B cell (primary cell): ENCODE measurements at regions not wholly inside any gene's neighbourhood (a gene's known extent, or its start where the extent isn't known, plus 50 kb on each side); places are given as distances from the start of the nearest gene placed in this dataset.

Experiments used
- ATAC-seq: fragments of 200-7000 bp; cut with Tn5 transposase; one replicate; pipeline ENCODE4 v1.10.0; 2021; ENCODE audit warnings: low read depth, mild to moderate bottlenecking, moderate number of reproducible peaks, moderate library complexity
- CTCF ChIA-PET: fragments of 350-600 bp; sonication (Branson Sonifier 250); formaldehyde crosslinking; loops from one replicate; lab custom pipeline; 2021; ENCODE audit warnings: antibody characterized with exemption, inconsistent platforms; lab: Charles Lee
- POLR2A ChIA-PET: fragments of 350-600 bp; sonication (Branson Sonifier 250); formaldehyde crosslinking; loops from one replicate; lab custom pipeline; 2021; ENCODE audit warnings: antibody characterized with exemption; lab: Charles Lee
- DNase-seq: peaks from one replicate; pipeline ENCODE4 v3.0.0; 2013
- H2AFZ ChIP-seq: 2 replicates; pipeline ENCODE4 v1.6.1; 2012; ENCODE audit warnings: mild to moderate bottlenecking, low read depth, low read length; ENCODE audit not compliant: insufficient read depth, poor library complexity, severe bottlenecking
- H3K27ac ChIP-seq, 2 donors: 1 replicate in 1 of 2; 2 replicates in 1 of 2; pipeline ENCODE4 v1.5.1; 2012 to 2013; ENCODE audit warnings: low read length in 2 of 2, mild to moderate bottlenecking in 2 of 2, moderate library complexity in 1 of 2
- H3K27me3 ChIP-seq, 4 experiments: fragments of 200-600 bp in 1 of 4; sonication (generic) in 1 of 4; replicated peaks in 1 of 4; 1 replicate in 2 of 4; 2 replicates in 2 of 4; pipeline versions ENCODE4 v1.6.1 to v1.7.0; 2013 to 2016; ENCODE audit warnings: low read length in 3 of 4, mild to moderate bottlenecking in 2 of 4, mixed read lengths in 1 of 4, moderate library complexity in 1 of 4; ENCODE audit not compliant: insufficient read depth in 4 of 4, control insufficient read depth in 3 of 4; ENCODE audit errors: control extremely low read depth in 1 of 4
- H3K36me3 ChIP-seq, 2 experiments: replicated peaks in 1 of 2; 1 replicate in 1 of 2; 2 replicates in 1 of 2; pipeline versions ENCODE4 v1.6.1 to v1.7.1; 2013; ENCODE audit warnings: low read length in 1 of 2; ENCODE audit not compliant: insufficient read depth in 2 of 2, control insufficient read depth in 1 of 2; ENCODE audit errors: control extremely low read depth in 1 of 2, extremely low read depth in 1 of 2
- H3K4me1 ChIP-seq, 2 donors: fragments of 200-600 bp in 1 of 2; sonication (generic) in 1 of 2; 1 replicate in 1 of 2; 2 replicates in 1 of 2; pipeline versions ENCODE4 v1.5.1 to v1.6.1; 2013 to 2017; ENCODE audit warnings: low read length in 2 of 2; ENCODE audit not compliant: control insufficient read depth in 2 of 2, insufficient read depth in 2 of 2
- H3K4me2 ChIP-seq: replicated peaks from 2 replicates; pipeline ENCODE3; 2012; ENCODE audit warnings: mild to moderate bottlenecking, low read depth, low read length; ENCODE audit not compliant: poor library complexity, severe bottlenecking
- H3K4me3 ChIP-seq, 5 experiments: fragments of 200-600 bp in 1 of 5; sonication (generic) in 1 of 5; 1 replicate in 3 of 5; 2 replicates in 2 of 5; pipeline versions ENCODE4 v1.5.1 to v1.7.0; 2011 to 2016; ENCODE audit warnings: low read length in 4 of 5, mild to moderate bottlenecking in 4 of 5, low read depth in 2 of 5, control low read depth in 1 of 5, moderate library complexity in 1 of 5; ENCODE audit not compliant: insufficient read depth in 1 of 5; ENCODE audit errors: control extremely low read depth in 1 of 5, extremely low read depth in 1 of 5
- H3K79me2 ChIP-seq: fragments of 200-600 bp; sonication (generic); one replicate; pipeline ENCODE4 v1.6.0; 2016; ENCODE audit warnings: low read length; ENCODE audit not compliant: control insufficient read depth, insufficient read depth
- H3K9ac ChIP-seq: fragments of 200-600 bp; sonication (generic); 2 replicates; pipeline ENCODE4 v1.6.1; 2017; ENCODE audit warnings: mild to moderate bottlenecking, low read length, moderate library complexity
- H3K9me3 ChIP-seq, 3 donors: one replicate each; pipeline versions ENCODE4 v1.6.1 to v1.7.1; 2013; ENCODE audit warnings: low read length in 2 of 3; ENCODE audit not compliant: control insufficient read depth in 2 of 3, insufficient read depth in 1 of 3; ENCODE audit errors: control extremely low read depth in 1 of 3
- H4K20me1 ChIP-seq: 2 replicates; pipeline ENCODE4 v1.6.0; 2012; ENCODE audit warnings: mild to moderate bottlenecking, low read length; ENCODE audit not compliant: insufficient read depth, control insufficient read depth, poor library complexity, severe bottlenecking
- H3K27ac Mint-ChIP-seq: one replicate; pipeline ENCODE4 v1.8.0; 2021; ENCODE audit warnings: mixed read lengths
- H3K27me3 Mint-ChIP-seq: one replicate; pipeline ENCODE4 v1.8.0; 2021; ENCODE audit warnings: mixed read lengths
- H3K4me1 Mint-ChIP-seq: one replicate; pipeline ENCODE4 v1.8.0; 2021; ENCODE audit warnings: mixed read lengths
- H3K4me3 Mint-ChIP-seq: one replicate; pipeline ENCODE4 v1.8.0; 2021; ENCODE audit warnings: mixed read lengths
- H3K9me3 Mint-ChIP-seq: one replicate; pipeline ENCODE4 v1.8.0; 2022; ENCODE audit warnings: mixed read lengths; ENCODE audit not compliant: insufficient read depth
- EZH2 ChIP-seq: IDR thresholded peaks from 2 replicates; pipeline ENCODE4 v1.6.1; 2012; ENCODE audit warnings: borderline replicate concordance, low read depth, mild to moderate bottlenecking, moderate library complexity, low read length; ENCODE audit not compliant: insufficient read depth, poor library complexity, severe bottlenecking
- WGBS: methylation state at CpG from one replicate; pipeline ENCODE4 v1.1.5; 2013; ENCODE audit warnings: missing lambda C conversion rate; ENCODE audit not compliant: insufficient coverage; 5-methylcytosine and 5-hydroxymethylcytosine counted together
- intact Hi-C: fragments of 100-400 bp; cut with micrococcal nuclease; formaldehyde crosslinking; loops from one replicate; pipeline ENCODE4 v1.10.0; 2022
- TF ChIP-seq, protein P1 (sequence below): fragments of 200-600 bp; IDR thresholded peaks from one replicate; pipeline ENCODE4 v1.8.0; 2022; ENCODE audit warnings: antibody characterized with exemption, mild to moderate bottlenecking

DNA sequence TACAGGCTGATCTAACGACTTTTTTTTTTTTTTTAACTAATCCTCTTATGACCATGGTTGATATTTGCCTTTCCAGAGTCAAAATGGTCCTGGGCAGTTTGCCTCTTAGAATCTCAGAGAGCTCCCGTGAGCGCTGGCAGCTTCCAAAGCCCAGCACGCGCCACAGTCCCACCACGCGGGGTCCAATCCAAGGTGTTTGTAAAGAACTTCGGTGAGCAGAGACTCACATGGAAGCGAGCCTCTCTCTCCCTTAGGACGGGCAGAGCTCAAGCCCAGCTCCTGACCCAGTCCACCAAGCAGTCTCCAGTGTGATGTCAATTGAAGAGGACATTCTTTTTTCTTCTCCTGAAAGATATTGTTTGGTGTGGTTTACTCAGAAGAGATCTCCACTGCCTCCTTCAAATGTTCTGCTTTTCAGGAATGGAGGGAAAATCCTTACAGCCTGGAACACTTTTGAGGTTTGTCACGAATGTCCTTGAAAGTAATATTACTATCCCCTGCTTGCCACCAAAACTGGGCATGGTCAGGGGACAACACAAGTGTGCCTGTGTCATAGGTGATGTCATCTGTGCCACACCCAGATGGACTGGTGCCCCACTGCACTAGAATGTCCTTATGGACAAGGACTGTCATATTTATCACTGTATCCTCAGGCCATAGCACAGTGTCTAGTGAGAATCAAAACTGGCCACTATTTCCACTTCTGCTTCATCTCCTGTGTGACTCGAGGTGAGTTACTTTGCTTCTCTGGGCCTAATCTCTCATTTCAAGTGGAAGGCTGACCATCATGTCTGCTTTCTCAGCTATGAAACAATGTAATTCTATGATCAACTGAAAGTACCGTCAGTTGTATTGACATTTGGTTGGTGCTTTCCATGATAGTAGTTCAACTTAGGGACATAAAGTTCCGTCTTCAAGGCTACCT lies 97.4 kb upstream of the EDEM3 start:
- H3K9ac ChIP-seq, result no peak overlapping the region
- Mint-ChIP-seq H3K27me3 (no peaks in the 10 kb centered on the region), H3K9me3 (no peaks in the 10 kb centered on the region), H3K4me3 (no peak overlapping the region), H3K4me1 (peaks cover 2% of the 10 kb centered on the region), H3K27ac (no peak overlapping the region)
- no peak for DNase-seq
- TF ChIP-seq, protein P1, sequence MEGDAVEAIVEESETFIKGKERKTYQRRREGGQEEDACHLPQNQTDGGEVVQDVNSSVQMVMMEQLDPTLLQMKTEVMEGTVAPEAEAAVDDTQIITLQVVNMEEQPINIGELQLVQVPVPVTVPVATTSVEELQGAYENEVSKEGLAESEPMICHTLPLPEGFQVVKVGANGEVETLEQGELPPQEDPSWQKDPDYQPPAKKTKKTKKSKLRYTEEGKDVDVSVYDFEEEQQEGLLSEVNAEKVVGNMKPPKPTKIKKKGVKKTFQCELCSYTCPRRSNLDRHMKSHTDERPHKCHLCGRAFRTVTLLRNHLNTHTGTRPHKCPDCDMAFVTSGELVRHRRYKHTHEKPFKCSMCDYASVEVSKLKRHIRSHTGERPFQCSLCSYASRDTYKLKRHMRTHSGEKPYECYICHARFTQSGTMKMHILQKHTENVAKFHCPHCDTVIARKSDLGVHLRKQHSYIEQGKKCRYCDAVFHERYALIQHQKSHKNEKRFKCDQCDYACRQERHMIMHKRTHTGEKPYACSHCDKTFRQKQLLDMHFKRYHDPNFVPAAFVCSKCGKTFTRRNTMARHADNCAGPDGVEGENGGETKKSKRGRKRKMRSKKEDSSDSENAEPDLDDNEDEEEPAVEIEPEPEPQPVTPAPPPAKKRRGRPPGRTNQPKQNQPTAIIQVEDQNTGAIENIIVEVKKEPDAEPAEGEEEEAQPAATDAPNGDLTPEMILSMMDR, result no peak
- TF ChIP-seq EZH2, result no peak
- H3K4me1 ChIP-seq, result no peaks in the 10 kb centered on the region
- ChIA-PET CTCF (no interaction called here), POLR2A (no interaction called here)
- ATAC-seq, result no peak
- H3K27ac ChIP-seq, result no peak overlapping the region
- H3K4me3 ChIP-seq, result no peak overlapping the region
- H3K4me2 ChIP-seq, result no peak overlapping the region
- no peaks in the 10 kb centered on the region for H4K20me1 ChIP-seq
- no peaks in the 10 kb centered on the region for H3K27me3 ChIP-seq
- WGBS, result 98% methylated on average over 8 of the region's 14 CpGs
- H3K36me3 ChIP-seq, result no peaks in the 10 kb centered on the region
- no peaks in the 10 kb centered on the region for H3K9me3 ChIP-seq
- intact Hi-C loops, result no loop called here
- H3K79me2 ChIP-seq, result no peaks in the 10 kb centered on the region
- no peak overlapping the region for H2AFZ ChIP-seq
